AG10803 (cell line): ENCODE measurements at regions not wholly inside any gene's neighbourhood (a gene's known extent, or its start where the extent isn't known, plus 50 kb on each side); places are given as distances from the start of the nearest gene placed in this dataset.

Experiments used
- DNase-seq: peaks from one replicate; pipeline ENCODE4 v3.0.0; 2010; ENCODE audit warnings: low read depth
- H3K4me3 ChIP-seq: 2 replicates; pipeline ENCODE4 v1.5.1; 2011; ENCODE audit warnings: mild to moderate bottlenecking, low read length, control low read depth
- TF ChIP-seq, protein P1 (sequence below): conservative IDR thresholded peaks from 2 replicates; pipeline ENCODE4 v1.5.1; 2011; ENCODE audit warnings: mild to moderate bottlenecking, low read length, control low read depth, inconsistent platforms

DNA sequence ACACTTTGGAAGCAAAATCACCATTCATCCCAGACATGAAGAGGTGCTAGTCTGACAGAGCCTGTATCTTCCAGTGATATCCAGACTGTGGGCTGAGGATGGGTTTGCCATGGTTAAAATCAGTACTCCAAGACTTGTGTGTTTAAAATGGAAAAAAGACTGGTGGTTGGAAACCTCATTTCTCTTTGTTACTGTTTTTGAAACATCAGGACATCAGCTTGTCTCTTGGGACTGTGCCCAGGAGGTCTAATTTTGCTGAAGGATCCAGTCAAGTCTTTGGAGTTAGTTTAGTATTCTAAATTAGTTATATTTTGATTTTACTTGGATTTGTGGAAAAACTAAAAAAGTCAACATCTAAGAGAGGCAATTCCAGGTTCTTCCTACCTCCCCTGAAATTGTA, 578.4 kb downstream of the PLCL1 start:
- no peak for DNase-seq
- H3K4me3 ChIP-seq = no peak overlapping the region
- TF ChIP-seq, protein P1, sequence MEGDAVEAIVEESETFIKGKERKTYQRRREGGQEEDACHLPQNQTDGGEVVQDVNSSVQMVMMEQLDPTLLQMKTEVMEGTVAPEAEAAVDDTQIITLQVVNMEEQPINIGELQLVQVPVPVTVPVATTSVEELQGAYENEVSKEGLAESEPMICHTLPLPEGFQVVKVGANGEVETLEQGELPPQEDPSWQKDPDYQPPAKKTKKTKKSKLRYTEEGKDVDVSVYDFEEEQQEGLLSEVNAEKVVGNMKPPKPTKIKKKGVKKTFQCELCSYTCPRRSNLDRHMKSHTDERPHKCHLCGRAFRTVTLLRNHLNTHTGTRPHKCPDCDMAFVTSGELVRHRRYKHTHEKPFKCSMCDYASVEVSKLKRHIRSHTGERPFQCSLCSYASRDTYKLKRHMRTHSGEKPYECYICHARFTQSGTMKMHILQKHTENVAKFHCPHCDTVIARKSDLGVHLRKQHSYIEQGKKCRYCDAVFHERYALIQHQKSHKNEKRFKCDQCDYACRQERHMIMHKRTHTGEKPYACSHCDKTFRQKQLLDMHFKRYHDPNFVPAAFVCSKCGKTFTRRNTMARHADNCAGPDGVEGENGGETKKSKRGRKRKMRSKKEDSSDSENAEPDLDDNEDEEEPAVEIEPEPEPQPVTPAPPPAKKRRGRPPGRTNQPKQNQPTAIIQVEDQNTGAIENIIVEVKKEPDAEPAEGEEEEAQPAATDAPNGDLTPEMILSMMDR = no peak

DNA sequence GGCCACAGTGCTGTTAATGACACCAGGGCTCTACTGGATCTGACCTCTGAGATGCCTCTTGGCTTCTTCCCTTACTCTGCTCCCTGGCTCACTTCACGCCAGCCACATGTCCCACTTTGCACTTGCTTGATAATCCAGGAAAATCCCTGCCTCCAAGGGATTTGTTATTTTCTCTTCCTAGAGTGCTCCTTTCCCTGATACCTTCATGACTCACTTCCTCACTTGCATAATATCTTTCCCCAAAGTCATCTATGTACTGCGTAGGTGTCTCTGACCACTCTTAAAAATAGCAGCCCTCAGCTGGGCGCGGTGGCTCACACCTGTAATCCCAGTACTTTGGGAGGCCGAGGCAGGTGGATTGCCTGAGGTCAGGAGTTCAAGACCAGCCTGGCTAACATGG, 572.3 kb downstream of the PLCL1 start:
- TF ChIP-seq, protein P1 = no peak
- H3K4me3 ChIP-seq = no peak overlapping the region
- peak; percentile 2 for DNase-seq

DNA sequence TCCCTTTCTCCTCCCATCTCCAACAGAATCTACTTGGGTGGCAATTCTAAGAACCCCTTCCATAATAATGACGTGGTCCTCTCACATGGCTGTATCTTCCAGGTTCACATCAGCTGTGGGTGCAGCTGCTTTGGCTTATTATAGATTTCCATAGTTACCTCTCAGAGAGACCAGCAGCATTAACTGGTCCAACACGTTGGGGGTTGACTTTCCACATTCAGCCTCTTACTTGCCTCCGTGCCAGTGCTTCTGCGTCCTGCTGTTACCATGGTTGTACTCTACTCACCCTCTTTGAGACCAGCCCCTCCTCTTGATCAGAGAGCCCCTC, 570.7 kb downstream of the PLCL1 start:
- H3K4me3 ChIP-seq = no peak overlapping the region
- TF ChIP-seq, protein P1 = no peak
- no peak for DNase-seq

DNA sequence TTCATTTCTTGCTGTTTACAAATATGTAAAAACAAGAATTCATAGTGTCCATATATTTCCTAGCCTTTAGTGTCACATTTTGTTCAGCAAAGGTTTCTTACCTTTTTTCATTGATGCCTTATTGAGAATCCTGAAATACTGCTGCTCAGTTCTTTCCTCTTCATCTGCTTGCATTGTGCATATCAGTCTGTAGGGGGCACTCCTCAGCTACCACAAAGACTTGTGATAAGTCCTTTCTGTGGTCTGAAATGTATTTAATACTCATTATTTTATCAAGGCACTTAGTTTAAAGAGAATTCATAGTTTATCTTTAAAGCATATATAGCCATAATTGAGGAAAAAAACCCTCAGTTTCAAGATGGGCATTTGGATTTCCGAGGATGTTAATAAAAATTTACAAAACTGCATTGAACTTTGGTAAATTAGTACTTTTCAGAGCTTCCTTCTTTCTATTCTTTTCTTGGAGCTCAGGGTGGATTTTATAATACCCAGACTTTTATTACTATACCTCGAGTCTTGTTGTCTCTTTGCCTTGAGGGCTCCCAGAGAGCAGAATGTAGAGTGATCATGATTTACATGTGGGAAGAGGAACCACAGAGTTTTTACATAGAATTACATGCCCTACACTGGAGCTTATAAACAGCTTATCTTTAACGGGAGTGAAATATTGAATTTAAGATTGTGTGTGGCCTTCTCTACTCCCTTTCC, 570.1 kb downstream of the PLCL1 start:
- peak; percentile 80 for DNase-seq
- H3K4me3 ChIP-seq = no peak overlapping the region
- TF ChIP-seq, protein P1 = peak; percentile 97

DNA sequence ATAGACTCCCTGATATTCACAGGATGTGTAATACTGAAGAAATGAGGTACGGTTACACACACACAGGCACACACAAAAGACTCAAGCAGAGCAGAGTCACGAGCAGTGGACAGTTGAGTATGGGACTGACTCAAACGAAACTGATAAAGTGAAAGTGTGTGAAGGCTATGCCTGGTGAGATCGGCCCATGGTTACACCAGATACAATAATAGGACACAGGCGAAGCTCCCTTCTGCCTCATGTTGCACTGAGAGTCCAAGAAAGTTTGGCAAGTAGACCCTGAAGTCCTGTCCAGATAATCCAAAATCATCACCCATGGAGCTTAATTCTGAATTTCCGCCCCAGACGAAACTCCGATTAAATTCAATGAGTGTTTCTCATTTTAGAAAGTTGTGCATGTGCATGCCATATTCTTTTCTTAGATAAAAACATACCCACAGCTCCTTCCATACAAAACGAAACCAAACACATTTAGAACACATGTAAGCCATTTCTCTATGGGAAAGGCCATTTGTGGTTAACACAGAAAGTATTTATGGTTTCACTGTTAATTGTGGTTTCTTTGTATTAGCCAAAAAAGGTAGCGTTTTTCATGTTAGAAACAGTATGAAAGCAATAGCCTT, 567.6 kb downstream of the PLCL1 start:
- H3K4me3 ChIP-seq = peak overlapping the region; percentile 59
- TF ChIP-seq, protein P1 = no peak
- DNase-seq = peak; percentile 68

DNA sequence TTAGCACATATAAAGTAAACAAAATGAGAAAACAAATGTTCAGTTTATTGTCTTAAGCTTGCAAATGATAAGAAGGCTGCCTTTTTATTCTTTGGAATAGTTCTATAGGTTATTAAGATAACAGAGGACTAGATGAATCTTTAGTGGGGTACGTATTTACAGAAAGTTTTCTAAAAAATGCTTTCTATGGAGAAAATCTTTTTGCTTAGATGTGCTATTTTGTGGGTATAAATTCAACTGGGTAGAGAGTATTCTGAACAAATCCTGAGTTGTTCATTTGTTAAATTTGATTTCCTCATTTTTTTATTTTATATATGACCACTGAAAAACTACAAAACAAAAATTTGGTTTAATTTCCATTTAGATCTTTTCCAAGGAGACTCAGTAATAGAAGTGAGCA, 566.9 kb downstream of the PLCL1 start:
- DNase-seq = no peak
- H3K4me3 ChIP-seq = no peak overlapping the region; the same call in 1 of the 2 replicates
- TF ChIP-seq, protein P1 = no peak

DNA sequence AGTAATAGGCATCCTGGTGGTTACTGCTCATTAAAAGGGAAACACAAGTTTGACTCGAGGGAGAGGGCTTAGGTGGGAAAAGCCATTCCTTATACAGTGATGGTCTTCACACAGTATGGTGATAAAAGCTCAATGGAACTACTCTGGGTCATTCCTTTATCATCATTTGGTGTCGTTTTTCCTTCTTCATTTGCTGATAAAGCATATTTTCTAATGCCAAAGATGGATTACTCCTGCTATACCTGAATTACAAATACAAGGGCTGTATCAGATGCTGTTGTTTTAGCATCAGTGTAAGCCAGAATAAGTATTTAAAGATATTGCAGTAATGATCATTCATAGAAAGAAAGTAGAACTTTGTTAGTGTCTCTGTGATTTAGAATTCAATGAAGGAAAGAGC, 563.7 kb downstream of the PLCL1 start:
- no peak for DNase-seq
- TF ChIP-seq, protein P1 = no peak
- no peak overlapping the region for H3K4me3 ChIP-seq
